Parathyroid adenoma (tissue), 2 donors: ENCODE measurements at regions not wholly inside any gene's neighbourhood (a gene's known extent, or its start where the extent isn't known, plus 50 kb on each side); places are given as distances from the start of the nearest gene placed in this dataset.
A peak's percentile ranks its signal among the peaks of the same experiment; 100 is the strongest.
"Not testable (repeated sequence)": the region's sequence is repeated elsewhere in the genome, so short reads cannot be mapped to it uniquely, and the experiment has no call there.

Experiments used
- H2AFZ ChIP-seq: fragments of 300-600 bp; sonication (generic); one replicate; pipeline ENCODE4 v1.7.0; 2017; ENCODE audit warnings: antibody characterized with exemption, mild to moderate bottlenecking
- H3K27ac ChIP-seq: fragments of 300-600 bp; sonication (generic); one replicate; pipeline ENCODE4 v1.7.0; 2017
- H3K27me3 ChIP-seq: fragments of 300-600 bp; sonication (generic); one replicate; pipeline ENCODE4 v1.7.0; 2017; ENCODE audit warnings: low read length; ENCODE audit not compliant: control insufficient read depth, insufficient read depth
- H3K36me3 ChIP-seq: fragments of 300-600 bp; sonication (generic); one replicate; pipeline ENCODE4 v1.7.0; 2017; ENCODE audit warnings: low read length; ENCODE audit not compliant: control insufficient read depth, insufficient read depth
- H3K4me1 ChIP-seq: fragments of 300-600 bp; sonication (generic); one replicate; pipeline ENCODE4 v1.7.0; 2017; ENCODE audit warnings: control low read depth
- H3K4me2 ChIP-seq: fragments of 300-600 bp; sonication (generic); one replicate; pipeline ENCODE4 v1.7.0; 2017; ENCODE audit warnings: low read length
- H3K4me3 ChIP-seq: fragments of 300-600 bp; sonication (generic); one replicate; pipeline ENCODE4 v1.7.0; 2017; ENCODE audit warnings: low read depth, low read length
- H3K79me2 ChIP-seq: fragments of 300-600 bp; sonication (generic); one replicate; pipeline ENCODE4 v1.7.0; 2017; ENCODE audit warnings: control low read depth
- H3K9ac ChIP-seq: fragments of 300-600 bp; sonication (generic); one replicate; pipeline ENCODE4 v1.7.0; 2017; ENCODE audit warnings: mild to moderate bottlenecking
- H3K9me3 ChIP-seq: fragments of 300-600 bp; sonication (generic); one replicate; pipeline ENCODE4 v1.7.0; 2017; ENCODE audit warnings: low read length; ENCODE audit not compliant: control insufficient read depth
- TF ChIP-seq, protein P1 (sequence below): fragments of 300-600 bp; sonication (generic); IDR thresholded peaks from one replicate; pipeline ENCODE4 v1.7.0; 2017; ENCODE audit warnings: antibody characterized with exemption, mild to moderate bottlenecking
- donor health status: primary hyperparathyroidism.

DNA sequence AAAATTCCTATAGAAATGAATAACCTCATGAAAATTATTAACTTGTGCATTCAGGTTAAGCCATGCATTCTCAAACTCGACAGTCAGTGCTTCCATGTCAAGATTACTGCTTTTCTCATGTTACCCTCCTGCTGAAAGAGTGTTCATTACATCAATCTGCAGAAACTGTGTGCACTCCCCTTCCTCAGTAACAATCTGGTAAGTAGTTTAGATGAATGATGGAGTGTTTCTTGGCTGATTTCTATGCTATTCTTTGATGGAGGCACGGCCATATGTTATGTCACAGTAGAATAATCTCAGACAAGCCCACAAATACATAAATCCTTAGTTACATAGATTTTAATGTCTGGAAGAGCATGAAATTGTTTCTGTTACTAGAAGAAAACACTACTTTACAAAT is 193.3 kb upstream of the FAM47A start:
- H3K27me3 ChIP-seq: no peaks in the 10 kb centered on the region
- no peak overlapping the region for H3K9ac ChIP-seq
- no peaks in the 10 kb centered on the region for H3K36me3 ChIP-seq
- no peak overlapping the region for H3K27ac ChIP-seq
- H3K4me2 ChIP-seq: no peak overlapping the region
- H3K4me1 ChIP-seq: no peaks in the 10 kb centered on the region
- no peaks in the 10 kb centered on the region for H3K79me2 ChIP-seq
- H3K4me3 ChIP-seq: no peak overlapping the region
- H3K9me3 ChIP-seq: no peaks in the 10 kb centered on the region
- H2AFZ ChIP-seq: no peak overlapping the region
- TF ChIP-seq, protein P1, sequence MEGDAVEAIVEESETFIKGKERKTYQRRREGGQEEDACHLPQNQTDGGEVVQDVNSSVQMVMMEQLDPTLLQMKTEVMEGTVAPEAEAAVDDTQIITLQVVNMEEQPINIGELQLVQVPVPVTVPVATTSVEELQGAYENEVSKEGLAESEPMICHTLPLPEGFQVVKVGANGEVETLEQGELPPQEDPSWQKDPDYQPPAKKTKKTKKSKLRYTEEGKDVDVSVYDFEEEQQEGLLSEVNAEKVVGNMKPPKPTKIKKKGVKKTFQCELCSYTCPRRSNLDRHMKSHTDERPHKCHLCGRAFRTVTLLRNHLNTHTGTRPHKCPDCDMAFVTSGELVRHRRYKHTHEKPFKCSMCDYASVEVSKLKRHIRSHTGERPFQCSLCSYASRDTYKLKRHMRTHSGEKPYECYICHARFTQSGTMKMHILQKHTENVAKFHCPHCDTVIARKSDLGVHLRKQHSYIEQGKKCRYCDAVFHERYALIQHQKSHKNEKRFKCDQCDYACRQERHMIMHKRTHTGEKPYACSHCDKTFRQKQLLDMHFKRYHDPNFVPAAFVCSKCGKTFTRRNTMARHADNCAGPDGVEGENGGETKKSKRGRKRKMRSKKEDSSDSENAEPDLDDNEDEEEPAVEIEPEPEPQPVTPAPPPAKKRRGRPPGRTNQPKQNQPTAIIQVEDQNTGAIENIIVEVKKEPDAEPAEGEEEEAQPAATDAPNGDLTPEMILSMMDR: no peak

DNA sequence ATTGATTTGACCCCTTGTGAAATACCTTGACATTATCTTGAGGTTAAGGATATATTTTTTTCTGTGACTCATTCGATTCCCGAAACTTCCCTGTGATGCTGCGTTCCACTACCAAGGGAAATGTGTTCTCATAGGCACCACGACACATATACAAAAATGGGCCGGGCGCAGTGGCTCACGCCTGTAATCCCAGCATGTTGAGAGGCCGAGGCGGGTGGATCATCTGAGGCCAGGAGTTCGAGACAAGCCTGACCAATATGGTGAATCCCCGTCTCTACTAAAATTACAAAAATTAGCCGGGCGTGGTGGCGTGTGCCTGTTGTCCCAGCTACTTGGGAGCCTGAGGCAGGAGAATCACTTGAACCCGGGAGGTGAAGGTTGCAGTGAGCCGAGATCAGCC is 188.3 kb upstream of the FAM47A start:
- H3K27ac ChIP-seq: not testable (repeated sequence)

DNA sequence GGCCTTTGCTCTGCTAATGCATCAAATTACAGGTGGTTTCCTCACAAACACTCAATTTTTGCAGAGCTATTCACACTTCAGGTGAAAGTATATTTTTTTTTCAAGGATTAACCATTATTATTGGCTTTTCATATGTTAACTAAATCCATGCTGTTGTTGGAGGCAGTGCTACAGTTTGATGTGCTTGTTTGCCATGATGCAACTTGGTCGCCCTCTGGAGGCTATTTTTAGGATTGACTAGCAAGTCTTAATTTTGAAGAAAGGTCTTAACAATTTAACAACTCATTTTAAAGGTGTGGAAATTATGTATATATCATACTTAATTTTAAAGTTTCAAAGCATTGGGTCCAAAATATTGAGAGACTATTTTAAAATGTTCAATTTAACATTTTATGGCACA is 168.8 kb upstream of the FAM47A start:
- no peaks in the 10 kb centered on the region for H3K79me2 ChIP-seq
- H3K27ac ChIP-seq: no peak overlapping the region
- no peak overlapping the region for H2AFZ ChIP-seq
- H3K27me3 ChIP-seq: no peaks in the 10 kb centered on the region
- no peaks in the 10 kb centered on the region for H3K4me1 ChIP-seq
- no peak overlapping the region for H3K9ac ChIP-seq
- no peak overlapping the region for H3K4me3 ChIP-seq
- no peaks in the 10 kb centered on the region for H3K9me3 ChIP-seq
- TF ChIP-seq, protein P1: peak; percentile 36
- H3K36me3 ChIP-seq: no peaks in the 10 kb centered on the region
- H3K4me2 ChIP-seq: no peak overlapping the region

More for the DNA sequence above, 188.3 kb upstream of the FAM47A start:
- not testable (repeated sequence) for H3K4me2 ChIP-seq, H3K9ac ChIP-seq, H3K4me1 ChIP-seq, H3K79me2 ChIP-seq, H3K9me3 ChIP-seq, H3K36me3 ChIP-seq, H2AFZ ChIP-seq, H3K4me3 ChIP-seq, H3K27me3 ChIP-seq

DNA sequence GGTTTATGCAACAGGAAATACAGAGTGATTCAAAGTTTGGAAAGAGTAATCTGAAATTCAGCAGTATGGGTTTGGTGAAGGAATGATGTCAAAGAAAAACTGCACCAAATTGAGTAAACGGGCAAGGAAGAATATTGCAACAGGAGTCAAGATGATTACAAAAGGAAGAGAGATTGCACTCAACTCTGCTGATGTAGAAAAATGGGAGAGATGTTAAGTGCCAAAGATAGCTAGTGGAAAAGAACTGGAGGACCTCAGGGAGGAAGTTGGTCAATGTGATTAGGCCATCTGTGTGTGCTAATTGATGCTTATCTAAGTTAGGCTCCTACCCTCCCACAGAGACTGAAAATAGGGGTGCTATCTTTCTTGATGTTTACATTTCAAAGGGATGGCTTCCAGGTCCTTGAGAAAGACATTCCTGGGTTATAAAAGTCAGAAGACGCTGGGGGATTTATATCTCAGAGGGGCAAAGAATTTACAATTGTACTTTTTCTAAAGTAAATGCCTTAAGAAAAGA is 167.4 kb upstream of the FAM47A start:
- Histone ChIP-seq H3K4me3 (no peak overlapping the region), H3K27ac (no peak overlapping the region), H3K9ac (no peak overlapping the region), H2AFZ (no peak overlapping the region), H3K79me2 (no peaks in the 10 kb centered on the region), H3K4me1 (no peaks in the 10 kb centered on the region), H3K4me2 (no peak overlapping the region), H3K9me3 (no peaks in the 10 kb centered on the region), H3K27me3 (no peaks in the 10 kb centered on the region), H3K36me3 (no peaks in the 10 kb centered on the region)
- TF ChIP-seq, protein P1: no peak

DNA sequence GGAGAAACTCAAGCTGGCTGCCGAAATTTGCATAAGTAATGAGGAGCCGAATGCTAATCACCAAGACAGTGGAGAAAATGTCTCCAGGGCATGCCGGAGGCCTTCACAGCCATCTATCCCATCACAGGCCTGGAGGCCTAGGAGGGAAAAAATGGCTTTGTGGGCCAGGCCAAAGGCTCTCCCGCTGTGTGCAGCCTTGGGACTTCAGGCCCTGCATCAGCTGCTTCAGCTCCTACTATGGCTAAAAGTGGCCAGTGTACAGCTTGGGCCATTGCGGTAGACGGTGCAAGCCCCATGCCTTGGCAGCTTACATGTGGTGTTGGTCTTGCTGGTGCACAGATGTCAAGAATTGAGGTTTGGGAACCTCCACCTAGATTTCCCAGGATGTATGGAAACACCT is 162.6 kb upstream of the FAM47A start:
- TF ChIP-seq, protein P1: no peak

More for the DNA sequence above, 162.6 kb upstream of the FAM47A start:
- no peaks in the 10 kb centered on the region for H3K36me3 ChIP-seq
- H3K4me2 ChIP-seq: no peak overlapping the region
- no peaks in the 10 kb centered on the region for H3K9me3 ChIP-seq
- no peaks in the 10 kb centered on the region for H3K4me1 ChIP-seq
- H2AFZ ChIP-seq: no peak overlapping the region
- H3K79me2 ChIP-seq: no peaks in the 10 kb centered on the region
- no peak overlapping the region for H3K9ac ChIP-seq
- H3K27ac ChIP-seq: no peak overlapping the region
- no peak overlapping the region for H3K4me3 ChIP-seq
- no peaks in the 10 kb centered on the region for H3K27me3 ChIP-seq
